ENCODE measurements at regions not wholly inside any gene's neighbourhood (a gene's known extent, or its start where the extent isn't known, plus 50 kb on each side); places are given as distances from the start of the nearest gene placed in this dataset.

- Histone ChIP-seq H3K27ac (no peak overlapping the region), H3K27me3 (no peaks in the 10 kb centered on the region), H3K4me3 (no peak overlapping the region), H3K9me3 (no peaks in the 10 kb centered on the region), H3K36me3 (no peaks in the 10 kb centered on the region), H3K4me1 (no peaks in the 10 kb centered on the region)
- intact Hi-C loops (cut with DNase I), result no loop called here
- DNase-seq (ENCODE audit: extremely low spot score in 2 of 2), result no peak
- no peak for TF ChIP-seq POLR2AphosphoS5 (IDR thresholded peaks at IDR 0.05; ENCODE audit: insufficient read depth in 1 of 2, low read depth in 1 of 2)
- no peak for TF ChIP-seq POLR2A (IDR thresholded peaks at IDR 0.05)
Observed at GRCh38 chr6:93036835-93037234, 382.5 kb downstream of the EPHA7 start.

- Histone ChIP-seq H3K9me3 (no peaks in the 10 kb centered on the region), H3K4me3 (no peak overlapping the region), H3K27me3 (no peaks in the 10 kb centered on the region), H3K27ac (no peak overlapping the region), H3K36me3 (no peaks in the 10 kb centered on the region), H3K4me1 (no peaks in the 10 kb centered on the region)
- intact Hi-C loops (cut with DNase I), result no loop called here
- no peak for TF ChIP-seq POLR2A (IDR thresholded peaks at IDR 0.05)
- no peak for TF ChIP-seq POLR2AphosphoS5 (IDR thresholded peaks at IDR 0.05; ENCODE audit: insufficient read depth in 1 of 2, low read depth in 1 of 2)
- no peak for TF ChIP-seq CTCF (IDR thresholded peaks at IDR 0.05)
- DNase-seq (ENCODE audit: extremely low spot score in 2 of 2), result no peak
Observed at GRCh38 chr6:93035756-93036155, 383.6 kb downstream of the EPHA7 start.

DNA sequence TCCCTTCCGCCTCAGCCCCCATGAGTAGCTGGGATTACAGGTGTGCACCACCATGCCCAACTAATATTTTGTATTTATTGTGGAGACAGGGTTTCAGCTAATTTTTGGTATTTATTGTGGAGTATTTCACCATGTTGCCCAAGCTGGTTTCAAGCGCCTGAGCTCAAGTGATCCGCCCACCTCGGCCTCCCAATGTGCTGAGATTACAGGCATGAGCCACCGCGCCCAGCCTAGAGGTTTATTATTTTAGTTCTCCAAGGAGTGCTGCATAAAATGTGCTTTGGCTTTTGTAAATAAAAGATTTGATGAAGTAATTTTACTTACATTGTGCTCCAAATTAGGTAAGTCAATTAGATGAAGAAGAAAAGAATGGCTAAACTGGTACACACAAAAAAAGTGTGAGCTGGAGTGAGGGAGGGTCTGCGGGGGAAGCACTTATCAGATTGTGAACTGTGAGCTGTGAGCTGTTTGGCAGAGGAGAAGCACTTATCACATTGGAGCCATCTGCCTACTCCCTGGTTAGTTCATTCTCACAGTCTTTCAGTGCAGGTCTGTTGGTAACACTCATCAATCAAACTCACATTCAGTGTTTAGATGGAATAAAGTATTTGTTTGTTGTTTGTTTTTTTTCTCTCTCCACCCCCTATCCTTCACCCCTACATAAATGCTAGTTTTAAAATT, 398.0 kb downstream of the EPHA7 start:
- Histone ChIP-seq H3K27ac (no peak overlapping the region), H3K4me1 (no peaks in the 10 kb centered on the region), H3K9me3 (no peaks in the 10 kb centered on the region), H3K27me3 (no peaks in the 10 kb centered on the region), H3K4me3 (no peak overlapping the region), H3K36me3 (no peaks in the 10 kb centered on the region)
- intact Hi-C loops (cut with DNase I), result no loop called here
- TF ChIP-seq POLR2A (IDR thresholded peaks at IDR 0.05) (no peak), CTCF (IDR thresholded peaks at IDR 0.05) (no peak), POLR2AphosphoS5 (IDR thresholded peaks at IDR 0.05; ENCODE audit: insufficient read depth in 1 of 2, low read depth in 1 of 2) (no peak)
- DNase-seq (ENCODE audit: extremely low spot score in 2 of 2), result no peak

GRCh38 chr6:93017626-93018025, 401.7 kb downstream of the EPHA7 start:
- H3K27ac ChIP-seq, result no peak overlapping the region
- H3K4me1 ChIP-seq, result no peaks in the 10 kb centered on the region
- no peak for DNase-seq (ENCODE audit: extremely low spot score in 2 of 2)
- no peak for TF ChIP-seq POLR2AphosphoS5 (IDR thresholded peaks at IDR 0.05; ENCODE audit: insufficient read depth in 1 of 2, low read depth in 1 of 2)
- no peak for TF ChIP-seq CTCF (IDR thresholded peaks at IDR 0.05)
- no peak for TF ChIP-seq POLR2A (IDR thresholded peaks at IDR 0.05)
- H3K27me3 ChIP-seq, result no peaks in the 10 kb centered on the region
- intact Hi-C loops (cut with DNase I), result no loop called here
- H3K36me3 ChIP-seq, result no peaks in the 10 kb centered on the region
- no peak overlapping the region for H3K4me3 ChIP-seq
- H3K9me3 ChIP-seq, result no peaks in the 10 kb centered on the region

DNA sequence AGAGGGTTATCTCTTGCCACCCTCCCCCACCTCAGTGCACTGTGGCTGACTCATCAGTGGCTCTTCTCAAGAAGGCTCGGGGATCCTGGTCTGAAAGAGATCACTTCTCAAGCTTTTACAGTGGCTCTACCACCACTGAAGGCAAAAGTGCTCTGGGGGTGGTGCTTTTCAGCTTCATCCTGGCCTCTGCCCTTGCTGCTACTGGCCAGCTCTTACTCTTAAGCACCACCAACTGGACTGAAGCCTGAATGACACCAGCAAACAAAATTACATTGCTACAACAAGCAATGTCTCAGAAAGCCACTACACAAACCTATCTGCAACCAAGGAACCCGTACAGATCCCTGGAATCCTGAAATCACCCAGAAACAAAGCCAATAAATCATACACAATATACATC, 402.1 kb downstream of the EPHA7 start:
- Histone ChIP-seq H3K27ac (no peak overlapping the region), H3K4me1 (no peaks in the 10 kb centered on the region), H3K9me3 (no peaks in the 10 kb centered on the region), H3K4me3 (no peak overlapping the region), H3K36me3 (no peaks in the 10 kb centered on the region), H3K27me3 (no peaks in the 10 kb centered on the region)
- TF ChIP-seq POLR2AphosphoS5 (IDR thresholded peaks at IDR 0.05; ENCODE audit: insufficient read depth in 1 of 2, low read depth in 1 of 2) (no peak), CTCF (IDR thresholded peaks at IDR 0.05) (no peak), POLR2A (IDR thresholded peaks at IDR 0.05) (no peak)
- intact Hi-C loops (cut with DNase I), result no loop called here
- DNase-seq (ENCODE audit: extremely low spot score in 2 of 2), result no peak
